A673 (cell line): ENCODE measurements at regions not wholly inside any gene's neighbourhood (a gene's known extent, or its start where the extent isn't known, plus 50 kb on each side); places are given as distances from the start of the nearest gene placed in this dataset.

ENCODE experiments used
- BruUV-seq: library from RNA; stranded (reverse); fragments of 400-500 nt; replicated peaks from 2 replicates; lab custom pipeline; 2021; lab: Mats Ljungman, UMichigan
- CTCF ChIA-PET: fragments of 300-600 bp; sonication (Branson Sonifier 250); formaldehyde crosslinking; loops from one replicate; lab custom pipeline; 2022; ENCODE audit warnings: antibody characterized with exemption; lab: Charles Lee
- POLR2A ChIA-PET: fragments of 300-600 bp; sonication (Branson Sonifier 250); formaldehyde crosslinking; loops from one replicate; lab custom pipeline; 2022; ENCODE audit warnings: antibody characterized with exemption; ENCODE audit not compliant: low non-redundant PET; lab: Charles Lee
- DNase-seq: peaks from one replicate; pipeline ENCODE4 v3.0.0-alpha.2; 2015; ENCODE audit warnings: low spot score
- H3K27ac ChIP-seq: fragments of 200-600 bp; sonication (generic); 2 replicates; pipeline ENCODE4 v1.5.1; 2016; ENCODE audit warnings: mixed run types, low read depth, mild to moderate bottlenecking, mixed read lengths, antibody characterized with exemption, low read length; ENCODE audit not compliant: poor library complexity, severe bottlenecking
- H3K27me3 ChIP-seq: fragments of 200-600 bp; sonication (generic); replicated peaks from 2 replicates; pipeline ENCODE4 v1.6.1; 2017; ENCODE audit warnings: mixed run types, low read depth, mild to moderate bottlenecking, mixed read lengths, antibody characterized with exemption, low read length; ENCODE audit not compliant: insufficient read depth, poor library complexity
- H3K36me3 ChIP-seq: fragments of 200-600 bp; sonication (generic); 2 replicates; pipeline ENCODE4 v1.6.1; 2016; ENCODE audit warnings: mixed run types, mild to moderate bottlenecking, mixed read lengths, antibody characterized with exemption, low read length; ENCODE audit not compliant: insufficient read depth, poor library complexity, severe bottlenecking
- H3K4me1 ChIP-seq: fragments of 200-600 bp; sonication (generic); 2 replicates; pipeline ENCODE4 v1.6.1; 2017; ENCODE audit warnings: mixed run types, mild to moderate bottlenecking, mixed read lengths, antibody characterized with exemption, low read length; ENCODE audit not compliant: insufficient read depth, poor library complexity, severe bottlenecking
- H3K4me3 ChIP-seq: fragments of 200-600 bp; sonication (generic); 2 replicates; pipeline ENCODE4 v1.5.1; 2016; ENCODE audit warnings: low read depth, mixed run types, mild to moderate bottlenecking, mixed read lengths, low read length; ENCODE audit not compliant: poor library complexity, severe bottlenecking
- H3K9me3 ChIP-seq: fragments of 200-600 bp; sonication (generic); 2 replicates; pipeline ENCODE4 v1.6.1; 2016; ENCODE audit warnings: mixed run types, low read depth, mild to moderate bottlenecking, mixed read lengths, antibody characterized with exemption, low read length; ENCODE audit not compliant: poor library complexity, severe bottlenecking
- CTCF ChIP-seq: fragments of 300-800, 200-600 bp; sonication (generic); conservative IDR thresholded peaks from 2 replicates; pipeline ENCODE4 v1.5.1; 2017; ENCODE audit warnings: low read depth, mild to moderate bottlenecking, antibody characterized with exemption, low read length, moderate library complexity, mixed read lengths
- EZH2 ChIP-seq: fragments of 200-600 bp; sonication (generic); IDR thresholded peaks from 2 replicates; pipeline ENCODE4 v1.6.1; 2017; ENCODE audit warnings: borderline replicate concordance, low read depth, mild to moderate bottlenecking, mixed read lengths, antibody characterized with exemption, low read length; ENCODE audit not compliant: poor library complexity, severe bottlenecking
- intact Hi-C: fragments of 100-400 bp; cut with micrococcal nuclease; formaldehyde crosslinking; loops from one replicate; pipeline ENCODE4 v1.10.0; 2022; ENCODE audit not compliant: unreplicated experiment

GRCh38 chr7:81175275-81175940 lies 256.6 kb upstream of the SEMA3C start:
- POLR2A ChIA-PET: interaction anchor here (0.8 kb wide), 1 partner anchor 488 kb away, joined by 4 read pairs; no protein-coding TSS in a partner anchor
- Histone ChIP-seq H3K27ac (no peak overlapping the region), H3K4me1 (peaks cover 6% of the 10 kb centered on the region), H3K27me3 (no peaks in the 10 kb centered on the region), H3K9me3 (no peaks in the 10 kb centered on the region), H3K36me3 (no peaks in the 10 kb centered on the region), H3K4me3 (no peak overlapping the region)
- CTCF ChIA-PET: no interaction called here
- no peak for TF ChIP-seq EZH2
- TF ChIP-seq CTCF: no peak
- BruUV-seq: no TSS peak
- intact Hi-C loops: no loop called here
- DNase-seq: no peak

- intact Hi-C loops: no loop called here
- ChIA-PET CTCF (no interaction called here), POLR2A (no interaction called here)
- Histone ChIP-seq H3K4me3 (no peak overlapping the region), H3K27me3 (no peaks in the 10 kb centered on the region), H3K9me3 (no peaks in the 10 kb centered on the region), H3K36me3 (no peaks in the 10 kb centered on the region), H3K27ac (no peak overlapping the region), H3K4me1 (peaks cover 6% of the 10 kb centered on the region)
- no peak for DNase-seq
- TF ChIP-seq CTCF (no peak), EZH2 (no peak)
- BruUV-seq: no TSS peak
Observed at GRCh38 chr7:81173766-81174281, 255.0 kb upstream of the SEMA3C start.

GRCh38 chr7:81170291-81170690 lies 251.4 kb upstream of the SEMA3C start:
- ChIA-PET CTCF (no interaction called here), POLR2A (no interaction called here)
- H3K27me3 ChIP-seq: no peaks in the 10 kb centered on the region
- H3K36me3 ChIP-seq: no peaks in the 10 kb centered on the region
- H3K4me1 ChIP-seq: peaks cover 5% of the 10 kb centered on the region
- TF ChIP-seq CTCF (no peak), EZH2 (no peak)
- H3K9me3 ChIP-seq: no peaks in the 10 kb centered on the region
- DNase-seq: no peak
- H3K4me3 ChIP-seq: no peak overlapping the region
- no peak overlapping the region for H3K27ac ChIP-seq
- intact Hi-C loops: no loop called here
- no TSS peak for BruUV-seq
